Calu3 (cell line): ENCODE measurements at regions not wholly inside any gene's neighbourhood (a gene's known extent, or its start where the extent isn't known, plus 50 kb on each side); places are given as distances from the start of the nearest gene placed in this dataset.

Experiments
- BruUV-seq: library from RNA; stranded (reverse); fragments of 400-500 nt; replicated peaks from 2 replicates; lab custom pipeline; 2021; lab: Mats Ljungman, UMichigan
- CTCF ChIA-PET: fragments of 300-600 bp; sonication (Branson Sonifier 250); formaldehyde crosslinking; loops from one replicate; lab custom pipeline; 2022; ENCODE audit warnings: antibody characterized with exemption; lab: Charles Lee
- DNase-seq: peaks from one replicate; pipeline ENCODE4 v3.0.0; 2022
- H3K27ac Mint-ChIP-seq: one replicate; pipeline ENCODE4 v1.8.0; 2022; ENCODE audit warnings: mixed read lengths; ENCODE audit not compliant: unreplicated experiment
- H3K27me3 Mint-ChIP-seq: one replicate; pipeline ENCODE4 v1.8.0; 2022; ENCODE audit warnings: mixed read lengths; ENCODE audit not compliant: unreplicated experiment
- H3K36me3 Mint-ChIP-seq: one replicate; pipeline ENCODE4 v1.8.0; 2022; ENCODE audit warnings: mild to moderate bottlenecking, moderate library complexity, mixed read lengths; ENCODE audit not compliant: insufficient read depth, unreplicated experiment
- H3K4me1 Mint-ChIP-seq: one replicate; pipeline ENCODE4 v1.8.0; 2022; ENCODE audit warnings: mild to moderate bottlenecking, low read depth, mixed read lengths; ENCODE audit not compliant: unreplicated experiment
- H3K4me3 Mint-ChIP-seq: one replicate; pipeline ENCODE4 v1.8.0; 2022; ENCODE audit warnings: mild to moderate bottlenecking, low read depth, moderate library complexity, mixed read lengths; ENCODE audit not compliant: unreplicated experiment
- H3K9me3 Mint-ChIP-seq: one replicate; pipeline ENCODE4 v1.8.0; 2022; ENCODE audit warnings: low read depth, mixed read lengths; ENCODE audit not compliant: unreplicated experiment
- intact Hi-C: fragments of 100-400 bp; cut with micrococcal nuclease; formaldehyde crosslinking; loops from one replicate; pipeline ENCODE4 v1.10.0; 2022; ENCODE audit not compliant: unreplicated experiment
- TF ChIP-seq, protein P1 (sequence below): fragments of 200-600 bp; IDR thresholded peaks from one replicate; pipeline ENCODE4 v1.8.0; 2022; ENCODE audit warnings: antibody characterized with exemption; ENCODE audit not compliant: unreplicated experiment

DNA sequence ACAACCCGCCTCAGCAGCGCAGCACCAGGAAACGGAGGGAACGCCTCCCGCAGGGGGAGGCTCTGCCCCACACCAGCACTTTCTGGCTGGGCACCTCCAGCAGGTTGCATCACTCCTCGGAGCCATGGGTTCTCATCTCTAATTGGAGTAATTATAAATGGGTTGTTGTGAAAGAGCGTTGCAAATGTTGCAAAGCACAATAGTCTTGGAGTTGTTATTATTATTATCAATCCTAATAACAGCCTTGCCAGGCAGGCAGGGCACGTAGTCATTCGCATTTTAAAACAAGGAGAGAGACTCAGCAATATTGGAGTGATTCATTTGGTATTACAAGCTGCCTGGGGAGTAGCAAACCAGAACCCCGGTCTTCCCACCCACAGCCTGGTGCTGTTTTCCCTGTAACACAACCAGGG, 108.6 kb upstream of the GJB6 start:
- Mint-ChIP-seq H3K36me3 (peaks cover 4% of the 10 kb centered on the region), H3K9me3 (no peaks in the 10 kb centered on the region), H3K4me1 (peaks cover 18% of the 10 kb centered on the region), H3K4me3 (no peak overlapping the region), H3K27ac (no peak overlapping the region), H3K27me3 (no peaks in the 10 kb centered on the region)
- intact Hi-C loops = no loop called here
- CTCF ChIA-PET = no interaction called here
- DNase-seq = no peak
- no TSS peak for BruUV-seq
- TF ChIP-seq, protein P1, sequence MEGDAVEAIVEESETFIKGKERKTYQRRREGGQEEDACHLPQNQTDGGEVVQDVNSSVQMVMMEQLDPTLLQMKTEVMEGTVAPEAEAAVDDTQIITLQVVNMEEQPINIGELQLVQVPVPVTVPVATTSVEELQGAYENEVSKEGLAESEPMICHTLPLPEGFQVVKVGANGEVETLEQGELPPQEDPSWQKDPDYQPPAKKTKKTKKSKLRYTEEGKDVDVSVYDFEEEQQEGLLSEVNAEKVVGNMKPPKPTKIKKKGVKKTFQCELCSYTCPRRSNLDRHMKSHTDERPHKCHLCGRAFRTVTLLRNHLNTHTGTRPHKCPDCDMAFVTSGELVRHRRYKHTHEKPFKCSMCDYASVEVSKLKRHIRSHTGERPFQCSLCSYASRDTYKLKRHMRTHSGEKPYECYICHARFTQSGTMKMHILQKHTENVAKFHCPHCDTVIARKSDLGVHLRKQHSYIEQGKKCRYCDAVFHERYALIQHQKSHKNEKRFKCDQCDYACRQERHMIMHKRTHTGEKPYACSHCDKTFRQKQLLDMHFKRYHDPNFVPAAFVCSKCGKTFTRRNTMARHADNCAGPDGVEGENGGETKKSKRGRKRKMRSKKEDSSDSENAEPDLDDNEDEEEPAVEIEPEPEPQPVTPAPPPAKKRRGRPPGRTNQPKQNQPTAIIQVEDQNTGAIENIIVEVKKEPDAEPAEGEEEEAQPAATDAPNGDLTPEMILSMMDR = no peak

DNA sequence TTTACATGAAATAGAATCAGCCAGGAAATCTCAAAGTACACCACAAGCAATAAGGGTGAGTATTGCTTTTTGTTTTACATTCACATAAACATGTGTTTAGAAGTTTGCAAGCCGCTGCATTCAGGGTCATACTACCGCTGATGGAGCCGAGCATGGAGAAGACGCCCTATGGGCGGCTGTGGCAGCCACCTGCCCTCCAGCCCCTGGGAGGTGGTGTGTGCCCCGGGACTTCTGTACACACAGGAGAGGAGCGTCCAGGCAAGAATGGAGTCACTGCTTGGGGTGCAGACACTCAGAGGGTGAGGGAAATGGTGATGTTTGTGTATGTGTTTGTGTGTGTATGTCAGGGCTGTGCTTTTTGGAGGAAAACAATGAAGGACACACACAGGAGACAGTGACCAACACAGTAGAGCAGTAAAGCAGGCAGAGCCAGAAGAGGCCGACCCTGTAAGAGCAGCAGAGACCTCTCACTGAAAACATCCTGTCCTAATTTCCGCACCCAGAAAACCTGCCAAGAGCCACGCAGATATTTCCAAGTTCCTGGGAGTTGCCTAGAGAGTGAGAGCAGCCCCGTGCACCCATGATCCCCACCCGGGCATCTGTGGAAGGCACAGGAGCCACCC, 108.1 kb upstream of the GJB6 start:
- no peak for DNase-seq
- H3K4me1 Mint-ChIP-seq = peaks cover 18% of the 10 kb centered on the region
- H3K27ac Mint-ChIP-seq = no peak overlapping the region
- TF ChIP-seq, protein P1 = no peak
- no peaks in the 10 kb centered on the region for H3K9me3 Mint-ChIP-seq
- no peaks in the 10 kb centered on the region for H3K27me3 Mint-ChIP-seq
- no peak overlapping the region for H3K4me3 Mint-ChIP-seq
- no TSS peak for BruUV-seq
- intact Hi-C loops = no loop called here
- H3K36me3 Mint-ChIP-seq = peaks cover 4% of the 10 kb centered on the region
- CTCF ChIA-PET = no interaction called here

DNA sequence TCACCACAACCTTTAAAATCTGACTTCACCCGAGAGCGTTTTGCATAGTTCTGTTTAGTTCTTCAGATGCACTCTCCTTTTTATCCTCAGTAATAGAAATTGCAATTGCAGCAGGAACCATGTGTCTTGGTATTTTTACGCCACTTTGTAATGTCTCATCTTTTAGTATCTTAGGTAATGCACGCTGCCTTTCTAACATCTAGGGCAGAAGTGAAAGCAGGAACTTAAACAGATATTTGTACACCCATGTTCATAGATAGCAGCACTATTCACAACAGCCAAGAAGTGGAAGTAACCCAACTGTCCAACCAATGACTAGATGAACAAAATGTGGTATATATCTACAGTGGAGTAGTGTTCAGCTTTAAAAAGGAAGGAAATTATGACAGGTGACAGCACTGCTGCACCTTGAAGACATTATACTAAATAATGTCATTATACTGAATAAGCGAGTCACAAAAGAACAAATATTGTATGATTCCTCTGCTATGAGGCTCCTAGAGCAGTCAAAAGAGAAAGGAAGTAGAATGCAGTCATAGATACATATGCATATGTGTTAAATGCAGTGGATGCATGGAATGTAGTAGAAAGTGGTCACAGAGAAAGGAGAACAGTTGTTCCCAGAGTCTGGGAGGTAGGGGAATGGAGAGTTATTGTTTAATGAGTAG, 105.9 kb upstream of the GJB6 start:
- TF ChIP-seq, protein P1 = no peak
- H3K27ac Mint-ChIP-seq = no peak overlapping the region
- H3K27me3 Mint-ChIP-seq = no peaks in the 10 kb centered on the region
- H3K4me3 Mint-ChIP-seq = no peak overlapping the region
- no TSS peak for BruUV-seq
- peaks cover 4% of the 10 kb centered on the region for H3K36me3 Mint-ChIP-seq
- H3K4me1 Mint-ChIP-seq = peaks cover 18% of the 10 kb centered on the region
- no peaks in the 10 kb centered on the region for H3K9me3 Mint-ChIP-seq
- no peak for DNase-seq
- intact Hi-C loops = no loop called here
- CTCF ChIA-PET = no interaction called here

DNA sequence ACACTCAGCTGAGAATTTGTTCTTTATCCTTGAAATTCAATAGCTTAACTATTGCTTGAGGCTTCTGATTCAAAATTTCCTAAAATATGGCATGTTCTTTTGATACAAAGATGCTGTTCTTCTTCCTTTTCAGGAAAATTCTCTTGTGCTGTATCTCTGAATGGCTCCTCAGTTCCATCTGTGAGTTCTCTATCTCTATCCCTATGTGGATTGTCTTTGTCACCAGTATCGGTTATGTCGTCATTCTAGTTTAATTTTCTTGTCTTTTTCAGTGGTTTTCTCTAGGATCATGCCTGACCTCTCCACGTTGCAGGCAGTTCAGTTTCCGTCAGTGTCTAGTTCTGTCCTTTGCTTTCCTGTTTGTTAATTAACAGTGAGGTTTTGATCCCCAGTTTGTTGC, 104.6 kb upstream of the GJB6 start:
- no peak overlapping the region for H3K27ac Mint-ChIP-seq
- no peaks in the 10 kb centered on the region for H3K27me3 Mint-ChIP-seq
- CTCF ChIA-PET = no interaction called here
- BruUV-seq = no TSS peak
- TF ChIP-seq, protein P1 = no peak
- H3K9me3 Mint-ChIP-seq = no peaks in the 10 kb centered on the region
- peaks cover 18% of the 10 kb centered on the region for H3K4me1 Mint-ChIP-seq
- H3K36me3 Mint-ChIP-seq = peaks cover 4% of the 10 kb centered on the region
- H3K4me3 Mint-ChIP-seq = no peak overlapping the region
- DNase-seq = no peak
- intact Hi-C loops = no loop called here
